HG03097 (cell line): ENCODE measurements at regions not wholly inside any gene's neighbourhood (a gene's known extent, or its start where the extent isn't known, plus 50 kb on each side); places are given as distances from the start of the nearest gene placed in this dataset.
"Not testable (repeated sequence)": the region's sequence is repeated elsewhere in the genome, so short reads cannot be mapped to it uniquely, and the experiment has no call there.

Experiments used
- ATAC-seq: cut with Tn5 transposase; IDR thresholded peaks from one replicate; pipeline ENCODE4 v1.9.1; 2021; ENCODE audit not compliant: unreplicated experiment, low FRiP score

GRCh38 chr2:207353836-207354235, 175.9 kb upstream of the CREB1 start:
- ATAC-seq, result no peak

GRCh38 chr2:207354462-207354861, 175.3 kb upstream of the CREB1 start:
- no peak for ATAC-seq

GRCh38 chr2:207356567-207356966, 173.2 kb upstream of the CREB1 start:
- ATAC-seq, result no peak

- ATAC-seq, result no peak
These were observed 172.5 kb upstream of the CREB1 start for GRCh38 chr2:207357216-207357615.

- ATAC-seq, result no peak
These were observed 167.0 kb upstream of the CREB1 start for GRCh38 chr2:207362716-207363115.

- no peak for ATAC-seq
These were observed 165.9 kb upstream of the CREB1 start for GRCh38 chr2:207363761-207364290.

- no peak for ATAC-seq
These were observed 159.1 kb upstream of the CREB1 start for GRCh38 chr2:207370646-207371045.

GRCh38 chr2:207371877-207372276, 157.9 kb upstream of the CREB1 start:
- no peak for ATAC-seq

GRCh38 chr2:207372483-207372882, 157.3 kb upstream of the CREB1 start:
- no peak for ATAC-seq

GRCh38 chr2:207375207-207375875, 154.4 kb upstream of the CREB1 start:
- no peak for ATAC-seq

GRCh38 chr2:207378620-207379019, 151.1 kb upstream of the CREB1 start:
- not testable (repeated sequence) for ATAC-seq

- no peak for ATAC-seq
These were observed 144.7 kb upstream of the CREB1 start for GRCh38 chr2:207385076-207385475.

- no peak for ATAC-seq
These were observed 143.9 kb upstream of the CREB1 start for GRCh38 chr2:207385903-207386302.

GRCh38 chr2:207387001-207387571, 142.7 kb upstream of the CREB1 start:
- ATAC-seq, result no peak

- ATAC-seq, result no peak
These were observed 139.3 kb upstream of the CREB1 start for GRCh38 chr2:207390302-207391095.

GRCh38 chr2:207394203-207394781, 135.5 kb upstream of the CREB1 start:
- ATAC-seq, result no peak

GRCh38 chr2:207394812-207395534, 134.8 kb upstream of the CREB1 start:
- ATAC-seq, result no peak

- no peak for ATAC-seq
These were observed 134.1 kb upstream of the CREB1 start for GRCh38 chr2:207395535-207396251.

- ATAC-seq, result no peak
These were observed 131.7 kb upstream of the CREB1 start for GRCh38 chr2:207397917-207398655.
